ENCODE measurements at regions not wholly inside any gene's neighbourhood (a gene's known extent, or its start where the extent isn't known, plus 50 kb on each side); places are given as distances from the start of the nearest gene placed in this dataset.

GRCh38 chr14:98229656-98230366, 1042.2 kb downstream of the BCL11B start:
- DNase-seq, result no peak

DNA sequence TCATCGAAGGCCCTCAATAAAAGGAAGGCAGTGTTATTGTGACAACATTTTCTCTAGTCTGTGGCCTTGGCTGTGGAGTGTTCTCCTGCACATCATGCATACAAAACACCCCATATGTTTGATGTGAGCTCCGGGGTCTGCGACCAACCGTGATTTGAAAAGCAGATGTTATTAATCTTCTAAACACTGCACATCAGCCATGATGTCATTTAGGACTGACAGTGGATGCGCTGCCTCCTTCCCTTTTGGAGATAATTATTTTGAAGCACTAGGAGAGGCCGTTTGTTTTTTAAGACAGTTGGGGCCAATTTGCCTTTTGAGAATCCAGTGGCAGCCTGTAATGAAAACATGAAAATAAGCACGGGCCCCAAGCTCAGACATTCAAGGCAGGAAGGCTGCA, 1041.6 kb downstream of the BCL11B start:
- no peak for DNase-seq

DNA sequence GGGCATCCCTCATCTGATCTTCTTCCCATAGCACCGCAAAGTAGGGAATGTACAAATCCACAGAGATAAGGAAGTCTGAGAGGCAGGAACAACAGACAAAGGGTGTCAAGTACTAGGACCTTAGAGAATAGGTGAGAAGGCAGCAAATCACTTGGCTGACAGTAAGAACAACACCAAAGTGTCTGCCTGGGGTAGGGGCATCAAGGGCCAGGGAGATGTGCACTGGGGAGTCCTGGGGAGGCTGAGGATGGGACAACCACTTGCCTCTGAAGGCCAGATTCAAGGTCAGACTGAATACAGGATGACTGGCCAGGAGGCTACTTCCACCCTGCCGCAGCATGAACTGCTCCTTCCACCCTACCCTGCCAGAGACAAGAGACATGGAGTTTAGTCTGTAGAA, 1040.8 kb downstream of the BCL11B start:
- DNase-seq, result no peak

DNA sequence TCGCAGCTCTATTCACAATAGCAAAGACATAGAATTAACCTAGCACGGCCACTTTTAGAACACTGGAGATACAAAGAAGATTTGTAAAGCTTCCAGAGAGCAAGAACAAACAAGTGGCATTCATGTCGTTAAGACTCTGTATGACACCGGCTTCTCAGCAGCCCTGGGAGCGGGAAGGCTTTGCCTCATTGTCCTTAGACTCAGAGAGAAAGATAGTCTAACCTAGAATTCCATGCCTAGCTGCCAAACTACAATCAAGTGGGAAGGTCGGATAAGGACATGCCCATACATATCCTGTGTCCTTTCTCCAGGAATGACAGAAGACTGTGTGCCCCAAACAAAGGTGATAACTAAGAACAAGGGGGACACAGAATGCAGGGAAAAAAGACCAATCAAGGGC, 1038.3 kb downstream of the BCL11B start:
- no peak for DNase-seq

DNA sequence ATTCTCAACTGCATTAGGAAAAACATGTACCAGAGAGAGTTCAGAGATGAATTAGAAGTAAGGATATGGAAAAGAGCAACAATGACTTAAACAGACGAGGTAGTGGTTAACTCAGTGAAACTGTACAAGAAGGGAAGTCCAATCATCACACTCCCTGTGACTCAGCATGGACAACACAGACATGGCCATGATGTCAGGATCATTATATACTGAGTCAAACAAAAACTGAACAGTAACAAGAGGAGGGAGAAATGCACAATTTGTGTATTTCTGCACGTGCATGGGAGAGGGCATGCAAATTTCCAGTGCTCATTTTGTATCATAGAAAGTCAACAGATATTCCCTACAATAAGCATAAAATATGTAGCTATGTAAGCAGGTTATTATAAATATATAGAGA, 1037.8 kb downstream of the BCL11B start:
- no peak for DNase-seq

- no peak for DNase-seq
Measured at GRCh38 chr14:98236314-98236713, 1035.7 kb downstream of the BCL11B start.

DNA sequence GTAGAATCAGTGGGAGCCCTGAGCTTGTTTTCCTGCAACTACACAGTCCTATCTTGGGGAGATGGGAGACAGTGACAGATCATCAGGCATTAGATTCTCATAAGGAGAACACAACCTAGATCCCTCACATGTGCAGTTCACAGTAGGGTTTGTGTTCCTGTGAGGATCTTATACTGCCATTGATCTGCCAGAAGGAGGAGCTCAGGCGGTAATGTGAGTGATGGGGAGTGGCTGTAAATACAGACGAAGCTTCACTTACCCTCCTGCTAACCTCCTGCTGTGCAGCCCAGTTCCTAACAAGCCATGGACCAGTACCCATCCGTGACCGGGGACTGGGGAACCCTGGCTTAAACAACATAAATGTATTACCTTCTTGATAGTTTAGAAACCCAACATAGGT, 1034.1 kb downstream of the BCL11B start:
- no peak for DNase-seq

GRCh38 chr14:98240376-98240775, 1031.6 kb downstream of the BCL11B start:
- no peak for DNase-seq

DNA sequence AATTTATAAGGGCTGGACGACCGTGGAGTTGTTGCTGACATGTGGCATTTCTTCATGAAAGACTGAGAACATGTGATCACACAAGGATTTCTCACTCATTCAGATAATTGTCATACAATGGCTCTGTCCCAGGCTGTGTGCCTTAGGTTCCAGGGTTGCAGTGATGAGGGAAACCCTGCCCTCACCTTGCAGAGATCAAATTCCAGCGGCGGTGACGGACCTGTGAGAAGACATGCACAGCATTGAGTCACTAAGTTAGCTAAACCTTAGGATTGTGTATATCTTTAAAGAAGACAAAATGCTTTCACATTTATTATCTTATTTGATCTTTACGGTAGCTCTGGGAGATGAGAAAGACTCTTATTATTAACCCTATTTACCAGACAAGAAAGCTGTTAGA, 1029.1 kb downstream of the BCL11B start:
- DNase-seq, result no peak

- DNase-seq, result no peak
Measured at GRCh38 chr14:98243332-98243731, 1028.7 kb downstream of the BCL11B start.

DNA sequence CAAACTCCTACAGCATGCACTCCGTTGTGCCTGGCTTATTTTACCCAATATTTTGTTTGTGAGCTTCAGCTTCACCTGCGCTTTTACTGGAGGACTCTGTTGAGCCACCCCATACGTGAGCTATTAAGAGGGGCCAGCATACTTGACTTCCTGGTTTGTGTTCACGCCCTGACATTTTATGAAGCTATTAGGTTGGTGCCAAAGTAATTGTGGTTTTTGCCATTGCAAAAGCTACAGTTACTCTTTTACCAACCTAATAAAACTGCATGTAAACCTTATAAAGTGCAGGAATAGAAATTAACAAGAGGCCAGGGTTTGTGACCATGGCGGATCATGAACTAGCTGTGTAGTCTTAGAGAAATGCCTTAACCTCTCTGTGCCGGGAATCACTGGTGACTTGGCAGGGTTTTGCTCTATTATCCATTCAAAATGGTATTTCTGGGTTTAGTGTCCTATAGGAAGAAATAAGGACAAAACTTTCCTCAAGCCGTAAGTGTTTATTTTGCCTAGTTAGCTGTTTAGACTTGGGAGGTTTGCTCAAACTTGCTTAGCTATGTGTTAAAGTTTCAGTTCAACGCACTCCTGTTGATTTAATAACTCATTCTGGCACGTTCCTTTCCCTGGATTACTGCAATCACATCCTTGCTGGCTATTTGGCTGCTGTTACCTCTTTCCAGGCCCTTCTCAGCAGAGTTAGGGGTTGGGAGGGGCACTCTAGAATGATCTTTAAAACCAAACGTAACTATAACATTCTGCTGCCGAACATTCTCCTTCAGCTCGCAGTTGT, 1027.6 kb downstream of the BCL11B start:
- no peak for DNase-seq

DNA sequence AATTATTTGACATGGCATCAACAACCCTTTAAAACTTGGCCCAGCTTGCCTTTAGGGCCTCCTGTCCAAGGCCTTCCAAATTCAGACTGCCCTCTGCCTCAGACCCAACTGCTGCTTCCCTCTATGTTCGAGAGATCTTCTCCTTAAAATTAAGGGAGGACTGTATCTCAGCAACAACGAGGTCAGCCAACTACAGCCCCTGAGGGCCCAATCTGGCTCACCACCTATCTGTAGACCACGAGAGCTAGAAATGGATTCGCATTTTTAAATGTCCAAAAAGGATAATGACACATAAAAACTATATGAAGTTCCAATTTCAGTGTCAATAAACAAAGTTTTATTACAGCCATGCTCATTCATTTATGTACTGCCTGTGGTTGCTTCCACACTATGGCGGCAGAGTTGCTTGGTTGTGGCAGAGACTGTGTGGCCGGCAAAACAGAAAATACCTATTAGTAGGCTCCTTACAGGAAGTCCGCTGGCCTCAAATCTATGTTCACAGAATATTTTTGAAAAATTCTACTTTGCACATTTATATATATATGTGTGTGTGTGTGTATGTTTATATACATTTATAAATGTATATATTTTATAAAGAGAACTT, 1026.9 kb downstream of the BCL11B start:
- DNase-seq, result no peak

DNA sequence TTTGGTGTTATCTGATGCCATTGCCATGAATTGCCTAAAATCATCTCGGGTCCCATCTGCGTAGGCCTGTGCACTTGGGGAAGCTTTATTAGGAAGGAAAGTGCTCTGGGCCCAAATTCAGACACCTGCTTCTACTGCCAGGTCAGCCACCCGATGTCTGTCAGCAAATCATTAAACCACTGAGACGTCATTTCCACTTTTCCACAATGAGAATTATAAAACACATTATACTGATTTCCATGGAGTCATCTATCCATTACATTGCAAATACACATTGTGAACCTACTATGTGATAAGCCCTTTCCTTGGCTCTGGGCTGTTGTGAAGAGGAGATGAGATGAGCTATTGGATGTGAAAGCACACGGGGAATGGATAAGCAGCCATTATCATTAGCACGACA, 1022.9 kb downstream of the BCL11B start:
- no peak for DNase-seq

DNA sequence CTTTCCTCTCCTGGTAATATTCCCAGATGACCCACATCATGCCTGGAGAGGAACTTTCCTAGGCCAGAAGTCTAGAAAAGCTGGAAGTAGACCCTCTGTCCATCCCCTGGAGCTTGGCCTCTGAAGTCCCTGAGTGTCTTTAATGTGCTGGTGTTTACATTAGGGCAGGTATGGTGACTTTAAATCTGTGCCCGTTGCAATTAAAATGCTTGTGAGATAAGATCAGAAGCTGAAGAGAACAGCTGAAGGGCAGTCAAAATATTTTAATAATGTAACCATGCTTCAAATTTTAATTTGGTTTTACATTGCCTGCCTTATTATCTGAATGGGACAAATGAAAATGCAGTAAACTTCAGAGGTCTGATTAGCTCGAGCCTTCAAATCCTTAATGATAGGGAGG, 1022.5 kb downstream of the BCL11B start:
- no peak for DNase-seq

DNA sequence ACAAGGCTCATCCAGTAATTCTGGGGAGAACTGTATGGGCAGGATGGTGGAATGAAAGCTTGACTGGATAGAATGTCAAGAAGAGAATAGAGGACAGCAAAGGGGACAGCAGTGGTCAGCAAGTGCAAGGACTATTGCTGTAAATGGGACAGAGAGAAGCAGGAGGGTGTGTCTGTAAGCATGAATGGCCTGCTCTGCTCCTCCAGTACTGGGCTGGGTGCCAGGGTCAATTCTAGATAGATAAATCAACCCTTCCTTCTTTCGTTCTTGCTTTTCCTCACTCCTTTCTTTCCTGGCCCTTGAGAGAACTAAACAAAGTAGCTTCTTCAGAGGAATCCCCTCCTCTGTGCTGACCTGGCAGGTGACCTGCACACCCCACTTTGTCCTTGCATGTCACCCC, 1019.2 kb downstream of the BCL11B start:
- DNase-seq, result no peak

GRCh38 chr14:98259881-98260280, 1012.1 kb downstream of the BCL11B start:
- DNase-seq, result no peak

DNA sequence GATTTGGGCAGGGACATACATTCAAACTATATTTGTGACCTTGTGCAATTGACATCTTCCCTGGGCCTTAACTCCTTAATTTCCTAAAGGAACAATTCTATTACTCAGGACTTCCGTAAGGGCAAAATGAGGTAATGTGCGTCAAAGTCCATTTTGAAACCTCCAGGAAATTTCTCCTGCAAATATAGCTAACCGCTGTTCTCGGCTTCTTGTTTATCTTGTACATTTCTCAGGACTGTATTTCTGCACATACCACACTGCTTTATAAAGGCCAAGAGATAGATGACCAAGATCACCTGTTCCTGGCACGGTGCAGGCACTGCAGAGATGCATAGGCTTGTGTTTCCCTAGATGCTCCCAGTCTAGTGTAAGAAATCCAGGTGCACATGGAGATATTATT, 1009.4 kb downstream of the BCL11B start:
- no peak for DNase-seq

DNA sequence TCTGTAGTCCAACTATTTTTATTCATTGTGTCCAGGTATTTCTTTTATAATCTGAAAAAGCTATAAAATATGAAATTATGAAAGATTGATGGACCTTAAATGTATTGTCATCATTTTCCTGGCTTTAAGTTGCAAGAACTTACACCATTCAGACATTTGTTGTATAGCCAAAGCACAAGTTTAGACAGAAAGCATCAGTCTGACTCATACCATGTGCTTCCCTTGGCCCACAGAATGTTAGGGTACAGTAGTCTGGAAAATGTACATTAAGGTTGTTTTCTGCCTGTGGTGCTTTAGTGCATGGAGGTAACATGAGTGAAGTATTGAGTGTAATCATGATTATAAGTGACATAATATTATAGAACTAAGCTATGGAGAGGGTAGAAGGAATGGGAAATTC, 1002.5 kb downstream of the BCL11B start:
- DNase-seq, result no peak

GRCh38 chr14:98270201-98270600, 1001.8 kb downstream of the BCL11B start:
- DNase-seq, result no peak

DNA sequence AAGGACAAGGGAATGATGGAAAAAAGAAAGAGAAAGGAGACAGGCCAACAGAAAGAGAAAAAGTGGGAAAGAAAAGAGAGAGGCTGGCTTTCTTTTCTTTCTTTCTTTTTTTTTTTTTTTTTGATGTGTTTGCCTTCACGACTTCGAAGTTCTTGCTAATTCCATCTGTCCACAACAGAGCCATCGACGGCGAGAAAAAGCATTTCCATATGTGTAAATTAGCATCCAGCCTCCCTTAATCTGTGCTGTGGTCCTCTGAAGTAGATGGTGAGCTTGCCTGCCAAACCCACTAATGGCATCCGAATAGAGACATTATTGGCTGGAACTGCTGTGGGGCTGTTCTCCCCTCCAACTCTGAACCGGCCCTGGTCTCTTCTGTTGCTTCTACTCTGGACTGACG, 997.4 kb downstream of the BCL11B start:
- no peak for DNase-seq

DNA sequence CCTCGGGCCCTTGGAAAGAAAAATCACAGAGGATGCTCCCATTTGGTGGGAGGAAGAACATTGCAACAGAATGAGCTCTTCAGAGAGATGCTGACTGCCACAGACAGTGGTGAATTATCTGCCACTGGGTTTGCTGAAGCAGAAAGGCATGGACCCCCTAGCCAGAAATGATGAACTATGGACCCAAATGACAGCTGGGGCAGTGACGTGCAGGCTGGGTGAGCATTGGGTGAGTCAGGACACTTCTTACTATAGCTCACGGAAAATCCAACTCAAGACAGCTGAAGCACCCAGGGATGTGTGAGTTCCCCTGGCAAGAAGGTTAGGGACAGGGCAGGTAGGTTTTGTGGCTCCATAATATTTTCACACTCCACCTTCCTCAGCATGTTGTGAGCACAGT, 993.2 kb downstream of the BCL11B start:
- DNase-seq, result no peak

- DNase-seq, result no peak
Measured at GRCh38 chr14:98280436-98280835, 991.6 kb downstream of the BCL11B start.

DNA sequence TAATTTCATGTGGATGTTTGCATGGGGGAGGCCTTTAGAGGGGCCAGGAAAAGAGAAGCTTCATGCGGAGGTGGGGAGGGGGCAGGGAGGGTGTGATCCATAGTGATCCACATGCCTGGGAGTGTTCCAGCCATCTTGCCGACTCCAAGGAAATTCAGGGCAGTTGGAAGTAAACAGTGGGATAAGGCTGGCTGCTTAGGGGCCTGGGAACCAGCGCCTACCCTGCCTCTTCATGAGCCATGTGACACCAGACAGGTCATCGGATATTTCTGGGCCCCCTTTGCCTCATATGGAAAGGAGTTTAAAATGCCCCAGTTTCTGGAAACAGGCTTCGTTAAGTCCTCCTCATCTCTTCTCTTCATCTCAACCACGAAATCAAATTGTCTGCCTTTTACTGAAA, 983.2 kb downstream of the BCL11B start:
- DNase-seq, result no peak

DNA sequence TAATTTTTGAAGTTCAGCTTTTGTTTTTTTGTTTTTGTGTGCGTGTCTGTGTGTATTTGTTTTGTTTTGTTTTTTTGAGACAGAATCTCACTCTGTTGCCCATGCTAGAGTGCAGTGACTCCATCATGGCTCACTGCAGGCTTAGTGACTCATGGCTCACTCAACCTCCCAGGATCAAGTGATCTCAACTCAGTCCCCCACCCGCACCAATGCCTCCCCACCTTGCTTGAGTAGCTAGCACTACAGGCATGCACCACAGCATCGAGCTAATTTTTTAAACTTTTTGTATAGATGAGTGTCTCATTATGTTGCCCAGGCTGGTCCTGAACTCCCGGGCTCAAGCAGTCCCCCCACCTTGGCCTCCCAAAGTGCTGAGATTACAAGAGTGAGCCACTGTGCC, 981.4 kb downstream of the BCL11B start:
- DNase-seq, result no peak
